GM21367 (cell line): ENCODE measurements at regions not wholly inside any gene's neighbourhood (a gene's known extent, or its start where the extent isn't known, plus 50 kb on each side); places are given as distances from the start of the nearest gene placed in this dataset.

Experiments used
- ATAC-seq: cut with Tn5 transposase; IDR thresholded peaks from one replicate; pipeline ENCODE4 v1.9.1; 2021; ENCODE audit not compliant: unreplicated experiment

DNA sequence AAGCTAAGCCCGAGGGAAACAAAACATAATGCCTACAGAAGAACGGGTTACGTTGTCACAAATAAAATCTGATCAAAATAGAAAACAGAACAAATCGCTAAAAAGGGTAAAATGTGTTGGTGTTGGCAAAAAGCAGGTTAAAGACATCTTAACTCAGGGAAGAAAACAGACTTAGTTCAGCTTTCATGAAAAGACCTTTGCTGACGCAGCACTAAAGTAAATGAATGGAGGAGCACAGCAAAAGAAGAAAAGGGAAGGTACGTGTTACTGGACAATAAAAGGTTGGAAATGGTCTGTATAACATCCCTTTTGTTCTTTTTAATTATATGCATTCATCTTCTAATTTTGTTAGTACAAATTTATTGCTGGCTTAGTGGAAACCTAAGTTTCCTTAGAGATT lies 117.4 kb upstream of the DSEL start:
- no peak for ATAC-seq

- ATAC-seq: no peak
Measured at GRCh38 chr18:67621906-67622305, 105.4 kb upstream of the DSEL start.

GRCh38 chr18:67621049-67621713 lies 104.7 kb upstream of the DSEL start:
- no peak for ATAC-seq

DNA sequence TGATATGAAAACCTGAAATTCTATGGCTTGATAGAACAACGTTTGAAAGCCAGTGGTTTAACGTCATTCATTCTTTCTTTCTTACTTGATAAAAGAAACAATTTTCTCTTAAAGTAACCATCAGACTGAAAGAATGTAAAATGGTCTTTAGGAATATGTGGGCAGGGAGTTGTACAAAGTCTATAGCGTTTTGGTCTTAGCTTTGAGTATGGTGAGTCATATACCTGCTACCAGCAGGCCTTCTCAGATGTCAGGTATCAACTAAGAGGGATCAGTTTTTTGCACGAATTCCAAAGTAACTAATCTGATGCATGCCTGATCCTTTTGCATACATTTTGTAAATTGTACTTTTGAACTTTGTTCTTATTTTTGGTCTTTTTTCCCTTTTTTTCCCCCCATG lies 101.5 kb upstream of the DSEL start:
- no peak for ATAC-seq

DNA sequence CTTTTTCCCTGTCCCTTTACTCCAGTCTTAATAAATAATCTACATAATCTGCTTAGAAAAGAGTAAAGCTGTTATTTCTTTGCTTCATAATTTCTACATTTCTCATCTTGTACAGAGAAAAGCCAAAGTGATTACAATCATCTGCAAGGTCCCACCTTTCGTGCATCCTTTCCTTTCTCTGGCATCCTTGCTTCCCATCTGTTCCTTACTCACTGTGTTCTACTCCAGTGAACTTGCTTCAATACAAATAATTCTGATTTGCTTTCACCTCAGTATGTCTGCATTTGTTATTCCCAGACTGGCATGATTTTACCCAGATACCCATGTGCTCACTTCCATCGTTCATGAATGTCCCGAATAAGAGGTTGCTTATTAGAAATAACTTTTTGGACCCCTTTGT lies 99.4 kb upstream of the DSEL start:
- no peak for ATAC-seq

DNA sequence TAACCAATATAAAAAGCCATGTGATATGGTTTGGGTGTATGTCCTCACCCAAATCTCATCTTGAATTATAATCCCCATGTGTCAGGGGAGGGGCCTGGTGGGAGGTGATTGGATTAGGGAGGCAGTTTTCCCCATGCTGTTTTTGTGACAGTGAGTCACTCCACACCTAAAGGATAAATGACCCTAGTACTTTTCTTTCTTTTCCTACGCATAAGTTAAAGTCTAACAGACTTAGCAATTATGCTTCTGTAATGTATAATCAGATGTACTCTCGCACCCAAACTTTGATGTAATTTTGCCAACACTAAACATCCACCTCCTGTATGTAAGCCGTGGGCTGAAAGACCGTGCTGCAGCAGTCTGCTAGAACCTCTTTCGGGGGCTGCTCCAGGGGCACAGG lies 97.2 kb upstream of the DSEL start:
- no peak for ATAC-seq

DNA sequence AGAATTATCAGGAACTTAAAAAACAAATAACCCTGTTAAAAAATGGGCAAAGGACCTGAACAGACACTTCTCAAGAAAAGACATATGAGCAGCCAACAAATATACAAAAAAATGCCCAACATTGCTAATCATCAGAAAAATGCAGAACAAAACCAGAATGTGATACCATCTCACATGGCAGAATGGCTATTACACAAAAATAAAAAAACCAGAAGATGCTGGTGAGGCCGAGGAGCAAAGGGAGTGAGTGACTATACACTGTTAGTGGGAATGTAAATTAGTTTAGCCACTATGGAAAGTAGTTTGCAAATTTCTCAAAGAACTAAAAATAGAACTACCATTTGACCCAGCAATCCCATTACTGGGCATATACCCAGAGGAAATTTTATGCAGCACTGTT lies 95.8 kb upstream of the DSEL start:
- no peak for ATAC-seq

- no peak for ATAC-seq
Measured at GRCh38 chr18:67608615-67609273, 92.2 kb upstream of the DSEL start.

DNA sequence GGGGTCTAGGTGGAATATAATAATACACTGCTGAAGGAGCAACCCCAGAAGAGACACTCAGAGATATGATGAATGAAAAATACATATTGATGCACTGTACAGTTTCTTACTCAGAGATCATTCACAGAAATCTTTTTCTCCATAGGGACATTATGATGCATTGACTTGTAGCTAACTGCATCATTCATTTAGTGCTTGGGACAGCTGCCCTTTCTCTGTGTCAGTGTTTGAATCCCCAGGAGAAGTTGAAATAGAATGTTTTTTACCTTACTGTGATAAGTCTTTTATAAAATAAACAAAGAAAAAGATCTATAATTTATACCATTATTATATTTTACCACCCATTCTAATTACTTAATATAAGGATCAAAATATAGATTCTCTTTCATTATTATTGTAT lies 91.7 kb upstream of the DSEL start:
- ATAC-seq: no peak

- ATAC-seq: no peak
Measured at GRCh38 chr18:67600181-67601180, 84.0 kb upstream of the DSEL start.

- ATAC-seq: no peak
Measured at GRCh38 chr18:67599277-67599676, 82.8 kb upstream of the DSEL start.

DNA sequence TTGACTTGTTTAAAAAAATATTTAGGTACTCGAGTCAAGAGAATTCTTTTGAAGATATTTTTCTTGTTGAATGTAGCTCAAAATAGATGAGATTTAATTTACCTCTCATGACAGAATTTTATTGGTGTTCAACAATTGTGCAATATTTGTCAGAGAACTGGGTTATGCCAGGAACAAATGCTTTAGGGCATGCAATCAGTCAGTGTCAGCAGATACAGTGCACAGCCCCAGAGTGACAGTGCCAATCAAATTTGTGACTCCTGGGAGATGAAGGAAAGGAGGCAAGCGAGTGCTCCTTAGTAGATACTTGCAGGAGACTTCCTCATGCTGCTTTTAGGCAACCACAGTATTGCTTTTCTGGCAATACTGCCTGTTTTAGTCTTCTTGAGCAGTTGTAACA lies 81.2 kb upstream of the DSEL start:
- ATAC-seq: no peak

- no peak for ATAC-seq
Measured at GRCh38 chr18:67596003-67596402, 79.5 kb upstream of the DSEL start.

GRCh38 chr18:67590571-67591141 lies 74.1 kb upstream of the DSEL start:
- ATAC-seq: no peak

DNA sequence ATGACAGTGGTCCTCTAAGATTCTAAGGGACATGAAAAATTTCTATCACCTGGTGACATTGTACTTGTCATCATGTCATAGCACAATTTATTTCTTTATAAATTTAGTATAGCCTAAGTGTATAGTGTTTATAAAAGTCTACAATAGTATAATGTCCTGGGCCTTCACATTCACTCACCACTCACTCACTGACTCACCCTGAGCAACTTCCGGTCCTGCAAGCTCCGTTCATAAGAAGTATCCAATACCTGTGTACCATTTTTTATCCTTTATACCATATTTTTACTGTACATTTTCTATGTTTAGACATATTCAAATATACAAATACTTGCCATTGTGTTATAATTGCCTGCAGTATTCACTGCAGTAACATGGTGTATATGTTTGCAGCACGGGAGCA lies 72.8 kb upstream of the DSEL start:
- no peak for ATAC-seq

DNA sequence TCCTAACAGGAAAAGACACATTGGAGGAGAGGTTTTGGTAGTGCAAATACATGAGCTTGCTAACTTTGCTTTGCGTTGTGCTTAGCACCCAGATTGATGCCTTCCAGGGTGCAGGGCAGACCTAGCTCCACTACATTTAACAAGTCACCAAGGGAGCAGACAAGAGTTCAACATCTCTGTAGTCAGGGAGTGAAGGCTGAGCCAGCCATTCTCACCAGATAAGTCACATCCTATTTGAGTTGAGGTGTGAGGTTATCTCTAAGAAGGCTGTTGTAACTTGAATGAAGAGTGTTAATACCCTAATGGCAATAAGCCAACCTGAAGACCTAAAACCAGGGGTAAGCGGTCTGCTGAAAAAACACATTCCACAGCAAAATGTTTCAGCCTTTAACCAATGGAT lies 69.6 kb upstream of the DSEL start:
- ATAC-seq: no peak

DNA sequence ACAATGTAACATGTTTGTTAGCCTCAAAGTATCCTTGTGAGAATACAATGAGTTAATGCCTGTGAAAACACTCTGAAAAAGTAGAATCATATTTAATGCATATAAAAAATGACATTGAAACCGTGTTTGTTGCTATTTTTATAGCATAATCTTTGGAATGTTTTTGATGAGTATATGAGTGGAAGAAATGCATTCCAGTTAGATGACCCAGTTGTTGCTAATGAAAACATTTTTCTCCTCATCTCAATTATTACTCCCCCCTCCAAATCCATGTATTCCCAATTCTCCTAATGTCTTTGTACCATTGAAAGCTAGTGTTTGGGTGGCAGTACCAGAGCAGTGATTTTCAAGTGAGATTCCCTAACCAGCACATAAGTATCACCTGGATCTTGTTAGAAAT lies 67.1 kb upstream of the DSEL start:
- ATAC-seq: no peak

GRCh38 chr18:67582488-67582887 lies 66.0 kb upstream of the DSEL start:
- no peak for ATAC-seq

DNA sequence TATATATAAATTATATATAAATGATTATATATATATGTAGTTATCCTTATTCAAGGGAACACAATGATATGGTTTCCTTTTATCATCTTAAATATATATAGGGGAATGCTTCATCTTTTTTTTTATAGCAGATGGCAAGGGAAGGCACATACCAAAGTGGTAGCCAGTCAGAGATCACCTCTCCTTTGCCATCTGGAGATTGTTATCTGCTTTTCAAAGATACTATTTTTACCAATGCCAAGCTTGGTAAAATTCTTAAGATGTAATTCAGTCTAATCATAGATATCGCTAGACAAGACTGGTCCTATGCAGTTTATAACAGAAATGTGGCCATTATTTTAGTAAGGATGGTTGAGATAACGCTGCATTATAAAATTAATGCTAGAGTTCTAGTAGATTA lies 64.7 kb upstream of the DSEL start:
- no peak for ATAC-seq

GRCh38 chr18:67577386-67577785 lies 60.9 kb upstream of the DSEL start:
- ATAC-seq: no peak

DNA sequence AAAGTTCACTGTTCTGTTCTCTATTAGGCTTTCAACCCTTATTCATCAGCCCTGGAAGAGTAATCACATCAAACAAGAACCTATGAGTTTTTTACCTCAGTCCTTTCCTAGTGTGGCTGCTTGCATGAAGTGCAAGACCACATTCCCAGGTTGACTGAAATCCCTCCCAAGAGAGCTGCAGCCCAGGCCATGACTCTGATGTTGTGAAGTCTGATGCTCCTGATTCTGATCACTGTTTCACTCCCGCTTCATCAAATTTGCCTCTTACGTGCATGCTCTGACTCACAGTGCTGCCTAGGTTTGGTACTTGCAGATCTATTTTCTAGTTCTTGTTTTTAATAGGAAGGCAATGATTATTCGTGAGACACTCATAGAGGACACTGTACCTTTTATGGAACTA lies 58.2 kb upstream of the DSEL start:
- no peak for ATAC-seq

DNA sequence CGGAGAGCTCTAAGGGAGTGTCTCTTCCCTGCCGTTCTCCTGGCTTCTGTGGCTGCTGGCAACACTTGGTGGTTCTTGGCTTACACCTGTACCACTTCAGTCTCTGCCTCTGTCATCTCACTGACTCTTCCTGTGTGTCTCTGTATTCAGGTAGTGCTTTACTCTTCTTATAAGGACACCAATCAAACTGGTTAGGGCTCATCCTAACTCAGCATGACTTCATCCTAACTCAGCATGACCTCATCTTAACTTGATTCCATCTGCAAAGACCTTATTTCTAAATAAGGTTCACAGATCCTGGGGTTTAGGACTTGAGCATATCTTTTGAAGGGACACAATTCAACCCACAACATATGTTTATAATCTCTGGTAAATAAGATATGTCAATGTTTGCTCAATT lies 51.6 kb upstream of the DSEL start:
- no peak for ATAC-seq
